Fibroblast of villous mesenchyme (primary cell): ENCODE measurements at regions not wholly inside any gene's neighbourhood (a gene's known extent, or its start where the extent isn't known, plus 50 kb on each side); places are given as distances from the start of the nearest gene placed in this dataset.

ENCODE experiments used
- DNase-seq: peaks from one replicate; pipeline ENCODE4 v3.0.0-alpha.2; 2010; ENCODE audit warnings: low read depth
- H3K4me3 ChIP-seq: 2 replicates; pipeline ENCODE4 v1.5.1; 2011; ENCODE audit warnings: low read depth, mild to moderate bottlenecking, low read length
- CTCF ChIP-seq: IDR thresholded peaks from 2 replicates; pipeline ENCODE4 v1.5.1; 2012; ENCODE audit warnings: low read depth, mild to moderate bottlenecking, low read length; ENCODE audit not compliant: insufficient read depth

GRCh38 chrX:137646472-137646871, 80.5 kb downstream of the ZIC3 start:
- no peak overlapping the region for H3K4me3 ChIP-seq
- no peak for TF ChIP-seq CTCF
- no peak for DNase-seq

- H3K4me3 ChIP-seq: no peak overlapping the region
- no peak for TF ChIP-seq CTCF
- no peak for DNase-seq
These were observed 85.7 kb downstream of the ZIC3 start for GRCh38 chrX:137651647-137652046.

GRCh38 chrX:137652086-137652485, 86.2 kb downstream of the ZIC3 start:
- TF ChIP-seq CTCF: no peak
- no peak overlapping the region for H3K4me3 ChIP-seq
- no peak for DNase-seq

GRCh38 chrX:137654481-137654880, 88.6 kb downstream of the ZIC3 start:
- TF ChIP-seq CTCF: no peak
- DNase-seq: no peak

GRCh38 chrX:137667776-137668175, 101.8 kb downstream of the ZIC3 start:
- no peak overlapping the region for H3K4me3 ChIP-seq

More at GRCh38 chrX:137654481-137654880, 88.6 kb downstream of the ZIC3 start:
- H3K4me3 ChIP-seq: no peak overlapping the region

GRCh38 chrX:137684591-137684990, 118.7 kb downstream of the ZIC3 start:
- no peak overlapping the region for H3K4me3 ChIP-seq
- no peak for TF ChIP-seq CTCF

More at GRCh38 chrX:137667776-137668175, 101.8 kb downstream of the ZIC3 start:
- no peak for DNase-seq
- TF ChIP-seq CTCF: no peak

GRCh38 chrX:137695417-137695816, 129.5 kb downstream of the ZIC3 start:
- TF ChIP-seq CTCF: no peak
- DNase-seq: no peak
- H3K4me3 ChIP-seq: no peak overlapping the region

More at GRCh38 chrX:137684591-137684990, 118.7 kb downstream of the ZIC3 start:
- no peak for DNase-seq
